T47D (cell line): ENCODE measurements at regions not wholly inside any gene's neighbourhood (a gene's known extent, or its start where the extent isn't known, plus 50 kb on each side); places are given as distances from the start of the nearest gene placed in this dataset.

Experiments
- DNase-seq, 2 experiments: peaks; one replicate each; pipeline versions ENCODE4 v3.0.0 to v3.0.0-alpha.2; 2011 to 2012; ENCODE audit warnings: low read depth in 1 of 2, low spot score in 1 of 2
- JUND ChIP-seq: IDR thresholded peaks from 2 replicates; pipeline ENCODE4 v1.6.1; 2012; ENCODE audit warnings: low read depth
- in situ Hi-C: cut with HindIII; loops from 2 replicates; pipeline ENCODE4 v1.10.0; 2016; ENCODE audit warnings: low sequenced_read_pairs, low pct_unique_long_range_greater_than_20kb

DNA sequence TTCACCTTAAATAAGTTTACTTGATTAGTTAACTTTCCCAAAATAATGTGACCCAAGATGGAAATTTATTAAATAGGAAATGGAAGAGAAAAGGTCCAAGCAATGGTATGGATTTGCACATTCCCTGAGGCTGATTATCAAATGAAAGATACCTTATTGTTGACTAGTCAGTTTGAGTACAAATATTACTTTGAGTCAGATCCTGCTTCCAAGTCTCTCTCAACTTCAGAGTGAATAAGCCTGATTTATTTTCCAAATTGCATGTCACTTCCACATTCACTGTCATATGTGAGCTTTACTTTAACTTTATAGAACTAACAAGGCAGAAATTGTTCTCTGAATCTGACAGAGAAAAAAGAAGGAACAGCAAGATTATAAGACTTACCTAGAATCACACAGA lies 520.8 kb downstream of the RAB28 start:
- no peak for DNase-seq
- in situ Hi-C loops, result no loop called here
- TF ChIP-seq JUND, result no peak

DNA sequence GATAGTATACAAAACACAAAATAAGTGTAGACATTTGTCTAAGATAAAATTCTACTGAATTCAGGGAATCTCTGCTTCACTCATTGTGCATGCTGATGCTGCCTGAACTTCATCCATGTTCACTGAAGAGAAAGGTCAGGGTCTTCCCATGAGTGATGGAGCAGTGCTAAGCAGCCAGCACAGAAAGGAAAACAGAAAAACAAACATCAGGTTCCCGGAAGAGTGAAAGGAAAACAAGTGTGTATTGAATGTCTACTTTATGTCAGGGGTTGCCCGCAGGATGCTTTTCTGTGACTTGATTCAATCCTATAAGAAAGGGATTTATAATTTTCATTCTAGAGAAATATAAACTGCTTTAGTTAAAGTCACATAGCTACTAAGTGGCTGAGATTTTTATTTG lies 522.4 kb downstream of the RAB28 start:
- TF ChIP-seq JUND, result no peak
- no peak for DNase-seq
- in situ Hi-C loops, result no loop called here

DNA sequence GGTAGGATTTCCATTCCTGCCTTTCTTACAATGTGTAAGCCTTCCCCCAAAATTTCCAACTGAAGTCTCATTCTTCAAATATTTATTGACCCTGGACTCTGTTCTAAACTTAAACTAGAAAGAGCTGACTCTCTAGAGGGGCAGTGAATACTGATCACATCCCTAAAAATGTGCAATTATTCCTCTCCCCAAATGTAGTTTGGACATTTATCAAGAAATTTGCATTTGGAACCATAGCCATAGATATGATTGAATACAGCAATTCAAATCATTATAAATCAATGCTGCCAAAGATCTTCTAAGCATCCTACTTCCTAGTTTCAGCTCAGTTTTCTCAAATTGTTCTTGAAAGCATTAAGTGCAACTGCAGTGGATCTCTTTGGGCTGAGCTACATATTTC lies 525.7 kb downstream of the RAB28 start:
- TF ChIP-seq JUND, result no peak
- DNase-seq, result no peak
- in situ Hi-C loops, result no loop called here

DNA sequence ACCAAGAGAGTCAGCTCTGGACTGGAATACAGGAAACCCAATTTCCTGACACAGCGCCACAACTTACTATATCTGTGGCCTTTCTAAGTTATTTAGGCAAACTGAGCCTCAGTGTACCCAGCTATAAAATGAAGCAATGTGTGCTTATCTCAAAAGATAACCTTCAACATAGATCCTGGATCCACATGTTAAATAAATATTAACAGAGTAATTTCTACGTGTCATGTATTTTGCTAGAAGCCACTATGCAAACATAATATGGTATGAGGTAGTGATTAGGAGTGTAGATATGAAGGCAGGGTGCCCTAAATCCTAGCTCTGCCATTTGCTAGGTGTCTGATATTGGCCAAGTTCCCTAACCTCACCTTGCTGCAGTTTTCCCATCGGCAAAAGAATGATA lies 527.0 kb downstream of the RAB28 start:
- in situ Hi-C loops, result no loop called here
- no peak for TF ChIP-seq JUND
- DNase-seq, result no peak

DNA sequence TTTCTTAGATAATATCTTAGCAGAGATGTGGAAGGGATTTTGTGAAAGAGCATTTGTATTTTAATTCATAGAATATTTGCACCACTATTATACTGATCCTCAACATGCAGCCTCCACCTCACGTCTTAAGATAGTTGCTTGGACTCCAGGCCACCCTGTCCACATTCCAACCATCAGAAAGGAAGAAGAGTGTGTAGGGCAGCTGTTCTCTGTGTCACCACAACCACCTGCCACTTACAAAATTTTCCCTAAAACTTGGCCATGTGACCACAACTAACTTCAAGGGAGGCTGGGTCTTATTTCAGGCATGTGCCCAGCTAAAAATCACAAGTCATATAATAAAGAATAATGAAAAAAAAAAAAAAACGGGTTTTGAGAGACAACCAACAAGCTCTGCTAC lies 528.1 kb downstream of the RAB28 start:
- TF ChIP-seq JUND, result no peak
- DNase-seq, result no peak
- in situ Hi-C loops, result no loop called here

DNA sequence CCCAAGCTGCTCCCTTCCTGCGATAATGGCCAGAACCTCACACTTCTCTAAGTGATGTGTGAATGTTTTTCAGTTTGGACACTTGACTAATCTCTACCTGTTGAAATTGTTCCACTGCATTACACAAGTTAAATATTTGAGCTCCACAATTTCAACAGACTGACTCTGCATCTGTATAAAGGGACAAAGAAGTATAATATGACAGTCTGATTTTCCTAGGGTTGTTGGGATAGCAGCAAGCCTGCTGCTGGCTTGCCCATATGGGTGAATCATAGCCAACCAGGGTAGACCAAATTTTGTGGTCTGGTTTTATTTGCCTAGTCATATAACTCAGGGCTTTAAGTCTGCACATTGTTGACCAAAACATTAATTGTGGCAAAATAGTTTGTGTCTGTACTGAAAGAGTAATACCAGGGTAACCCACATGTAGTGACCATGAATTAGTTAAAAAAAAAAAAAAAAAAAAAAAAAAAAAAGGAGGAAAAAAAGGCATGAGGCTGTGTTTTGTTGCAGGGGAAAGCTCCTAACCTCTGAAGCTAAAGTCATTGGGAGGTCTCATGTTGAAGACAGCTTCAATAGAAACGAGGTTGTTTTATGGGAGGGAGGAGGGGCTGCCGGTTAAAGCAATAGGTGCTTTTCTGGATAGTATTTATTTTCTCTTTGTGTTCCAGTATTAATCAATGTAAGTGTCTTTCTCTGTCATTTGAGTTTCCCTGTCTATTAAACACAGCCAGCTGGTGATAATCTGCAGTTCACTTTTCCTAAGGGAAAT lies 534.2 kb downstream of the RAB28 start:
- peak in 1 of 2 experiments; percentile 26 for DNase-seq
- in situ Hi-C loops, result no loop called here

DNA sequence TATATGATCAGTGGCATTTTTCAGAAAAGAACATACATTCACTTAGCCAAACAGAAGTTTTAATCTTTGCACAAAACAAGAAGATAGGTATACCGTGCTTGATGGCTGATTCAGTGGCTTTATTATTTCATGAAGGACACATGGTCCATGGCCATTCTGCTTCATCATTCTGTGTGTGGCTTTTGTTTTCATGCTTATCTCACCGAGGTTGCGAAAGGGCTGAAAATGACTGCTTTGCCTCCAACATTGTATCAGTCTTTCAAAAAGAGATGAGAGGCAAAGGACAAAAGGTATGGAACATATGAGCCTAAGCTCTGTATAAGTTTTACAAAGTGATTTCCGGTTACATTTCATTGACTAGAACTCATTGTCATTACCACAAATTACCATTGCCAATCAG lies 541.1 kb downstream of the RAB28 start:
- in situ Hi-C loops, result no loop called here
- no peak for TF ChIP-seq JUND
- no peak for DNase-seq

More for the DNA sequence above, 534.2 kb downstream of the RAB28 start:
- no peak for TF ChIP-seq JUND

DNA sequence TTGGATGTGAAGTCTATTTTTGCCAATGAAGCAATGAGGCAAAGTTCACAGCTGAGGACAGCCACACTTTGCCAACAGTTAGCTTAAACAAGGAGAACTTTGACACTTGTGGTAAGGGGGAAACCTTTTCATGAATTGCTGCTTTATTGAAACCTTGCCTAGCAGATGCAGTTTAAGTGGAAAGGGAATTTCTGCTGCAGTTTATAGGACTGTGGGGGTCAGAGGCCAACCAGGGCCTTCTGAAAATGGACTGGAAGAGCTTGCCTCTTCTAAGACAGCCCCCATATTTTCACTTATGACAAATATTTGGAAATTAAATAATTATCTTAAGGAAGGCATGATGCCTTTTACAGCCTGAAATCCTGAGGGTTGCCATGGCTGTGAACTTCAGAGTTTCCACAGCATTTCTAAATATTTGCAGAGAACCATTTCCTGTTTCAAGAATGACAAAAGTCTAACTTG lies 550.3 kb downstream of the RAB28 start:
- DNase-seq, result no peak
- in situ Hi-C loops, result no loop called here

DNA sequence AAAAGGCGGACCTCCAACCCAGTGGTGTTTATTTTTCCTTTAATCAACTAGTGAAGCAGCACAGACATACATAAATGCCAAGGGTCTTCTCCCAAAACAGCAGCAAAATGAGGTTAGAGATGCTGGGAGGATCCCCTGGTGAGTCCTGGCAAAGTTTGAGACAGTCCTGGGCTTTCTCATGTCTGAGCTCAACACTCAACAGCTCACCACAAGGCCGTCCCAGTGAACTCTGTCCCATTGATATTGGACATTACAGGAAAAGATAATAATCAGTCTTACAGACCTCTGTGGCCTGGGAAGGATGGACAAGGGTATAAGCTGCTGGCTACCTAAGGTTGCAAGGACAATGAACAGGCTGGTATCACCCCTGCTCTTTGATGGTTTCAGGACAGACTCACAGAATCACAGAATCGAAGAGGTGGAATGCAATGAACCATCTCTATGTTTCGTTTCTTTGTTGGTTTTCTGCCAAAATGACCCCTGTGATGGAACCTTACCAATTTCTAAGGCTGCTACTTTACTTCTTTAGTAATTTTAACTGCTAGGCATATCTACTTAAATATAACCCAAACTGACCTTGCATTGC lies 551.8 kb downstream of the RAB28 start:
- DNase-seq, result no peak
- in situ Hi-C loops, result no loop called here
- TF ChIP-seq JUND, result no peak

More for the DNA sequence above, 550.3 kb downstream of the RAB28 start:
- TF ChIP-seq JUND, result no peak

DNA sequence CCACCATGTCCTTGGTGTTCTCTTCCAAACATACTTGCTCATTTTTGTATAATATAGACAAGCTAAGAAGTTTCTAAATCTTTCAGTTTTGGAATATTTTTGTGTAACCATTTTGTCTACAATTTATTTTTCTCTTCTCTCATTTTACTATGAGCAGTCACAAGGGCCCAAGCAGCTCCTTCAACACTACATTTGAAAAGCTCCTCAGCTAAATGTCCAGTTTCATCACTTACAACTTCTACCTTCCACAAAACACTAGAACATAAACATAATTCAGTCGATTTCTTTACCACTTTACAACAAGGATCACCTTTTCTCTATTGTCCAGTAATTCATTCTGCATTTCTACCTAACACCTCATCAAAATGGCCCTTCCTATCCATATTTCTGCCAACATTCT lies 554.4 kb downstream of the RAB28 start:
- no peak for TF ChIP-seq JUND
- no peak for DNase-seq
- in situ Hi-C loops, result no loop called here

DNA sequence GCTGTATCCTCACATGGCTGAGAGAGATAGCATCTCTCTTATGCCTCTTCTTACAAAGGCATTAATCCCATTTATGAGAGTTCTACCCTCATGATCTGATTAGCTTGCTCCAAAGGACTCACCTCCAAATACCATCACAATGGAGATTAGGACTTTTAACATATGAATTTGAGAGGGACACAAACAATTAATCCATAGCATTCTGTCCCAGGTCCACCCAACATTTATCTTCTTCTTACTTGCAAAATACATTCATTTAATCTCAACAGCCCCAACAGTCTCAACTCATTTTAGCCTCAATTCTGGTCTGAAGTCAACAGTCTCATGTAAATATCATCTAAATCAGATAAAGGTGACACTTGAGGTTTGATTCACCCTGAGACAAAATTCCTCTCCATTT lies 555.4 kb downstream of the RAB28 start:
- in situ Hi-C loops, result no loop called here
- TF ChIP-seq JUND, result no peak
- no peak for DNase-seq

DNA sequence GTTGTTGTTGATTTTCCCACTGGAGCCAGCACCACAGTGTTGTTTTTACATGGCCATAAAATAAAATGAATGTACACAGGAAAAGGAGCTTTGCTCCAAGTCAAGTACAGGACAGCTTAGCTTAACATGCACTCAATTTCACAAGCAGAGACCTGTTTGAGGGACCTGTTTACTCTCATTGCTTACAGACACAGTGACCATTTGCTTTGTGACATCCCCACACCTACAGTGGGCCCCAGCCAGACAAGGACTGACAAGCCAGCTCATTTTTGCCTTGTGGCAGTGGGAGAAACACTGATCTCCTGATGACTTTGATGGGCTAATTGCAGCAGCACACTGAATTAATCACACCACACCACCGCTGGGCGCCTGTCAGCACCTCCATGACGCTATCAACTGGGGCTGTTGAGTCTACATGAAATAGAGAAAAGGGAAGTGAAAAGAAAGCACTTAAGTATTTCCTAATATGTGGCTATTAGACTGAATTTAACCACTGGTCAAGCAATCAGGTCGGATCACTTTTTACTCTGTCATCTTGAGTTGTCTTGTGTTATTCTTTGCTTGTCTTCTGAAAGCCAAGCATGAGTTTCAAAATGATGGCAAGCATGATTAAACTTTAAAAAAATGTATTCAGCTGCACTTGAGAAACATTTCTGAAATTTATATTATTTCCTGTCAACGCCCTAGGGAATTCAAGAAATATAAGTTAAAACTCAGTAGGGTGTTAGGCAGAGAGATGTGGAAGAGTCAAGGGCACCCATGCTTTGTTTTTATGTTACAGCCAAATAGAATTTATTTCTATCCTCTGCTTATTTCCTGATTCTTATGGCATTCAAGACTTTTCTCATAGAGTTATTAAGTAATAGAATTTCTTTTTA lies 557.7 kb downstream of the RAB28 start:
- in situ Hi-C loops, result no loop called here
- TF ChIP-seq JUND, result no peak
- peak in 1 of 2 experiments; percentile 4 for DNase-seq
